DOHH2 (cell line): ENCODE measurements at regions not wholly inside any gene's neighbourhood (a gene's known extent, or its start where the extent isn't known, plus 50 kb on each side); places are given as distances from the start of the nearest gene placed in this dataset.

Experiments
- H3F3A ChIP-seq: fragments of 200-600 bp; sonication (generic), shearing (Covaris generic); 2 replicates; pipeline ENCODE4 v1.6.0; 2016; ENCODE audit warnings: antibody characterized with exemption, mild to moderate bottlenecking; ENCODE audit not compliant: control insufficient read depth, insufficient read depth
- H3K27ac ChIP-seq: fragments of 200-600 bp; sonication (generic); 2 replicates; pipeline ENCODE4 v1.5.1; 2014; ENCODE audit warnings: low read depth, mild to moderate bottlenecking, low read length, moderate library complexity
- H3K27me3 ChIP-seq: fragments of 200-600 bp; sonication (generic); 2 replicates; pipeline ENCODE4 v1.6.1; 2014; ENCODE audit warnings: mild to moderate bottlenecking, low read length, mixed read lengths; ENCODE audit not compliant: control insufficient read depth
- H3K36me3 ChIP-seq: fragments of 200-600 bp; sonication (generic); 2 replicates; pipeline ENCODE4 v1.6.1; 2014; ENCODE audit warnings: mild to moderate bottlenecking, low read length, moderate library complexity, mixed read lengths; ENCODE audit not compliant: control insufficient read depth
- H3K4me1 ChIP-seq: fragments of 200-600 bp; sonication (generic); 2 replicates; pipeline ENCODE4 v1.6.1; 2014; ENCODE audit warnings: mild to moderate bottlenecking, low read length, mixed read lengths; ENCODE audit not compliant: control insufficient read depth
- H3K4me2 ChIP-seq: fragments of 200-600 bp; sonication (generic); 2 replicates; pipeline ENCODE4 v1.6.0; 2014; ENCODE audit warnings: mild to moderate bottlenecking, low read length, moderate library complexity
- H3K4me3 ChIP-seq: fragments of 200-600 bp; sonication (generic); 2 replicates; pipeline ENCODE4 v1.5.1; 2014; ENCODE audit warnings: mild to moderate bottlenecking, low read length, mixed read lengths
- H3K79me2 ChIP-seq: fragments of 200-600 bp; sonication (generic); 2 replicates; pipeline ENCODE4 v1.6.1; 2014; ENCODE audit warnings: mild to moderate bottlenecking, low read length, mixed read lengths; ENCODE audit not compliant: control insufficient read depth
- H3K9me2 ChIP-seq: fragments of 200-600 bp; sonication (generic); replicated peaks from 2 replicates; pipeline ENCODE4 v1.6.1; 2014; ENCODE audit warnings: mild to moderate bottlenecking, low read length, mixed read lengths; ENCODE audit not compliant: control insufficient read depth
- H3K9me3 ChIP-seq: fragments of 200-600 bp; sonication (generic); 2 replicates; pipeline ENCODE4 v1.6.1; 2014; ENCODE audit warnings: antibody characterized with exemption, low read length, mixed read lengths; ENCODE audit not compliant: control insufficient read depth, insufficient read depth
- H4K20me1 ChIP-seq: fragments of 200-600 bp; sonication (generic); 2 replicates; pipeline ENCODE4 v1.6.0; 2014; ENCODE audit warnings: low read depth, mild to moderate bottlenecking, antibody characterized with exemption, low read length, moderate library complexity; ENCODE audit not compliant: control insufficient read depth, insufficient read depth
- CTCF ChIP-seq: fragments of 200-600 bp; sonication (generic); IDR thresholded peaks from one replicate; pipeline ENCODE4 v1.5.1; 2014; ENCODE audit warnings: antibody characterized with exemption, mild to moderate bottlenecking, low read depth, low read length; ENCODE audit not compliant: poor library complexity, severe bottlenecking
- EZH2phosphoT487 ChIP-seq: fragments of 200-600 bp; sonication (generic); IDR thresholded peaks from 2 replicates; pipeline ENCODE4 v1.6.1; 2017; ENCODE audit warnings: borderline replicate concordance, mild to moderate bottlenecking, antibody characterized with exemption, low read length, moderate library complexity, mixed read lengths

GRCh38 chr6:44561832-44562665, 174.5 kb downstream of the CDC5L start:
- no peaks in the 10 kb centered on the region for H3K79me2 ChIP-seq
- H3K4me3 ChIP-seq: no peak overlapping the region
- no peaks in the 10 kb centered on the region for H3K9me3 ChIP-seq
- H3K36me3 ChIP-seq: no peaks in the 10 kb centered on the region
- H3K4me1 ChIP-seq: no peaks in the 10 kb centered on the region
- no peaks in the 10 kb centered on the region for H4K20me1 ChIP-seq
- H3K27me3 ChIP-seq: peaks cover 18% of the 10 kb centered on the region
- H3F3A ChIP-seq: no peaks in the 10 kb centered on the region
- H3K9me2 ChIP-seq: no peaks in the 10 kb centered on the region
- no peak overlapping the region for H3K27ac ChIP-seq
- no peak overlapping the region for H3K4me2 ChIP-seq
- TF ChIP-seq CTCF (no peak), EZH2phosphoT487 (no peak)

GRCh38 chr6:44563397-44563796, 175.9 kb downstream of the CDC5L start:
- Histone ChIP-seq H3K27me3 (peaks cover 11% of the 10 kb centered on the region), H3K79me2 (no peaks in the 10 kb centered on the region), H3K36me3 (no peaks in the 10 kb centered on the region), H3K9me2 (no peaks in the 10 kb centered on the region), H3K9me3 (no peaks in the 10 kb centered on the region), H3K4me3 (no peak overlapping the region), H3K27ac (no peak overlapping the region), H4K20me1 (no peaks in the 10 kb centered on the region), H3K4me1 (no peaks in the 10 kb centered on the region), H3K4me2 (no peak overlapping the region), H3F3A (no peaks in the 10 kb centered on the region)
- TF ChIP-seq CTCF: no peak
- TF ChIP-seq EZH2phosphoT487: no peak

- Histone ChIP-seq H3K79me2 (no peaks in the 10 kb centered on the region), H3K27me3 (peaks cover 11% of the 10 kb centered on the region), H3F3A (no peaks in the 10 kb centered on the region), H3K27ac (no peak overlapping the region), H3K9me2 (no peaks in the 10 kb centered on the region), H3K4me2 (no peak overlapping the region), H3K36me3 (no peaks in the 10 kb centered on the region), H4K20me1 (no peaks in the 10 kb centered on the region), H3K4me3 (no peak overlapping the region), H3K9me3 (no peaks in the 10 kb centered on the region), H3K4me1 (no peaks in the 10 kb centered on the region)
- TF ChIP-seq EZH2phosphoT487 (no peak), CTCF (no peak)
These were observed 177.5 kb downstream of the CDC5L start for GRCh38 chr6:44564906-44565524.
